ENCODE measurements at regions not wholly inside any gene's neighbourhood (a gene's known extent, or its start where the extent isn't known, plus 50 kb on each side); places are given as distances from the start of the nearest gene placed in this dataset.

- Mint-ChIP-seq H3K27ac (no peak overlapping the region), H3K36me3 (no peaks in the 10 kb centered on the region), H3K9me3 (no peaks in the 10 kb centered on the region), H3K4me1 (no peaks in the 10 kb centered on the region), H3K4me3 (no peak overlapping the region), H3K27me3 (peaks cover 3 to 32% (median 20%) of the 10 kb centered on the region in 5 donors)
- DNase-seq: no peak
- ATAC-seq: no peak
- POLR2A ChIA-PET: no interaction called here
Measured at GRCh38 chr10:4754143-4754542, 71.9 kb upstream of the AKR1E2 start.

- Mint-ChIP-seq H3K4me3 (no peak overlapping the region), H3K9me3 (no peaks in the 10 kb centered on the region), H3K27me3 (peaks cover 6 to 24% (median 19%) of the 10 kb centered on the region in 5 donors), H3K27ac (no peak overlapping the region), H3K4me1 (no peaks in the 10 kb centered on the region), H3K36me3 (no peaks in the 10 kb centered on the region)
- ATAC-seq (no peak), DNase-seq (no peak)
- POLR2A ChIA-PET: no interaction called here
Measured at GRCh38 chr10:4751211-4751610, 74.8 kb upstream of the AKR1E2 start.

- Mint-ChIP-seq H3K27me3 (peaks cover 10 to 27% (median 16%) of the 10 kb centered on the region in 5 donors), H3K4me3 (no peak overlapping the region), H3K27ac (no peak overlapping the region), H3K9me3 (peaks cover 0 to under 1% (median 0%) of the 10 kb centered on the region in 9 donors), H3K36me3 (no peaks in the 10 kb centered on the region), H3K4me1 (no peaks in the 10 kb centered on the region)
- no peak for DNase-seq
- no peak for ATAC-seq
- POLR2A ChIA-PET: no interaction called here
Measured at GRCh38 chr10:4749271-4749574, 76.8 kb upstream of the AKR1E2 start.

- Mint-ChIP-seq H3K27ac (no peak overlapping the region), H3K36me3 (peaks cover 0 to 4% (median 0%) of the 10 kb centered on the region in 3 donors), H3K27me3 (peaks cover 15 to 30% (median 16%) of the 10 kb centered on the region in 5 donors), H3K4me1 (no peaks in the 10 kb centered on the region), H3K9me3 (peaks cover 0 to 6% (median 0%) of the 10 kb centered on the region in 9 donors), H3K4me3 (no peak overlapping the region)
- POLR2A ChIA-PET: no interaction called here
- DNase-seq (no peak), ATAC-seq (no peak)
Measured at GRCh38 chr10:4748491-4749270, 77.3 kb upstream of the AKR1E2 start.

GRCh38 chr10:4742217-4742616 lies 83.8 kb upstream of the AKR1E2 start:
- no peak for DNase-seq
- Mint-ChIP-seq H3K4me3 (no peak overlapping the region), H3K27me3 (peaks cover 15 to 20% (median 17%) of the 10 kb centered on the region in 5 donors), H3K36me3 (peaks cover 0 to 4% (median 0%) of the 10 kb centered on the region in 3 donors), H3K9me3 (peaks cover 0 to 8% (median 0%) of the 10 kb centered on the region in 9 donors), H3K27ac (no peak overlapping the region), H3K4me1 (no peaks in the 10 kb centered on the region)
- no peak for ATAC-seq
- POLR2A ChIA-PET: no interaction called here

GRCh38 chr10:4740471-4740870 lies 85.5 kb upstream of the AKR1E2 start:
- POLR2A ChIA-PET: no interaction called here
- Mint-ChIP-seq H3K27ac (no peak overlapping the region), H3K36me3 (peaks cover 0 to 4% (median 0%) of the 10 kb centered on the region in 3 donors), H3K4me3 (no peak overlapping the region), H3K4me1 (no peaks in the 10 kb centered on the region), H3K9me3 (peaks cover 0 to 8% (median 0%) of the 10 kb centered on the region in 9 donors), H3K27me3 (peaks cover 14 to 28% (median 16%) of the 10 kb centered on the region in 5 donors)
- ATAC-seq (no peak), DNase-seq (no peak)

- ATAC-seq (no peak), DNase-seq (no peak)
- H3K27me3 Mint-ChIP-seq: peaks cover 6 to 31% (median 10%) of the 10 kb centered on the region in 5 donors
- POLR2A ChIA-PET: no interaction called here
- H3K4me3 Mint-ChIP-seq: no peak overlapping the region
- H3K9me3 Mint-ChIP-seq: no peaks in the 10 kb centered on the region
- no peaks in the 10 kb centered on the region for H3K36me3 Mint-ChIP-seq
- H3K27ac Mint-ChIP-seq: no peak overlapping the region
- H3K4me1 Mint-ChIP-seq: no peaks in the 10 kb centered on the region
Measured at GRCh38 chr10:4736608-4737007, 89.4 kb upstream of the AKR1E2 start.

GRCh38 chr10:4736183-4736582 lies 89.8 kb upstream of the AKR1E2 start:
- Mint-ChIP-seq H3K27me3 (peaks cover 6 to 31% (median 10%) of the 10 kb centered on the region in 5 donors), H3K4me1 (no peaks in the 10 kb centered on the region), H3K27ac (no peak overlapping the region), H3K4me3 (no peak overlapping the region), H3K36me3 (no peaks in the 10 kb centered on the region), H3K9me3 (no peaks in the 10 kb centered on the region)
- no peak for ATAC-seq
- POLR2A ChIA-PET: no interaction called here
- DNase-seq: no peak

- ATAC-seq: no peak
- Mint-ChIP-seq H3K9me3 (no peaks in the 10 kb centered on the region), H3K27ac (no peak overlapping the region), H3K4me1 (no peaks in the 10 kb centered on the region), H3K27me3 (peaks cover 6 to 26% (median 8%) of the 10 kb centered on the region in 5 donors), H3K36me3 (no peaks in the 10 kb centered on the region), H3K4me3 (no peak overlapping the region)
- POLR2A ChIA-PET: no interaction called here
- no peak for DNase-seq
Measured at GRCh38 chr10:4733843-4734224, 92.2 kb upstream of the AKR1E2 start.

GRCh38 chr10:4733150-4733842 lies 92.7 kb upstream of the AKR1E2 start:
- peaks cover 4 to 21% (median 5%) of the 10 kb centered on the region in 5 donors for H3K27me3 Mint-ChIP-seq
- H3K4me1 Mint-ChIP-seq: no peaks in the 10 kb centered on the region
- ATAC-seq: no peak

GRCh38 chr10:4730998-4731397 lies 95.0 kb upstream of the AKR1E2 start:
- DNase-seq (no peak), ATAC-seq (no peak)
- Mint-ChIP-seq H3K36me3 (no peaks in the 10 kb centered on the region), H3K4me1 (no peaks in the 10 kb centered on the region), H3K9me3 (no peaks in the 10 kb centered on the region), H3K27me3 (peaks cover 2 to 18% (median 7%) of the 10 kb centered on the region in 5 donors), H3K4me3 (no peak overlapping the region), H3K27ac (no peak overlapping the region)
- POLR2A ChIA-PET: no interaction called here

More at GRCh38 chr10:4733150-4733842, 92.7 kb upstream of the AKR1E2 start:
- no peak for DNase-seq
- no peaks in the 10 kb centered on the region for H3K9me3 Mint-ChIP-seq
- H3K36me3 Mint-ChIP-seq: no peaks in the 10 kb centered on the region
- POLR2A ChIA-PET: no interaction called here
- no peak overlapping the region for H3K4me3 Mint-ChIP-seq
- no peak overlapping the region for H3K27ac Mint-ChIP-seq

- DNase-seq: no peak
- no peak overlapping the region for H3K27ac Mint-ChIP-seq
- H3K36me3 Mint-ChIP-seq: no peaks in the 10 kb centered on the region
- no peaks in the 10 kb centered on the region for H3K4me1 Mint-ChIP-seq
- no peak overlapping the region for H3K4me3 Mint-ChIP-seq
- H3K27me3 Mint-ChIP-seq: peaks cover 0 to 5% (median 0%) of the 10 kb centered on the region in 5 donors
- POLR2A ChIA-PET: no interaction called here
- no peaks in the 10 kb centered on the region for H3K9me3 Mint-ChIP-seq
- no peak for ATAC-seq
Measured at GRCh38 chr10:4725917-4726606, 99.9 kb upstream of the AKR1E2 start.

GRCh38 chr10:4723860-4724259 lies 102.1 kb upstream of the AKR1E2 start:
- no peaks in the 10 kb centered on the region for H3K9me3 Mint-ChIP-seq
- H3K36me3 Mint-ChIP-seq: no peaks in the 10 kb centered on the region
- DNase-seq (no peak), ATAC-seq (no peak)
- no peak overlapping the region for H3K4me3 Mint-ChIP-seq
- POLR2A ChIA-PET: no interaction called here
- H3K27me3 Mint-ChIP-seq: peaks cover 0 to 16% (median 5%) of the 10 kb centered on the region in 5 donors
- H3K4me1 Mint-ChIP-seq: no peaks in the 10 kb centered on the region
- no peak overlapping the region for H3K27ac Mint-ChIP-seq

Measured in naive thymus-derived CD8-positive, alpha-beta T cell (primary cell).